ENCODE measurements at regions not wholly inside any gene's neighbourhood (a gene's known extent, or its start where the extent isn't known, plus 50 kb on each side); places are given as distances from the start of the nearest gene placed in this dataset.

- CTCF ChIA-PET, result interaction anchor here (1.3 to 2.4 kb wide), 2 partner anchors 11 to 70 kb away, joined by 4 to 8 read pairs; no protein-coding TSS in a partner anchor
- DNase-seq (ENCODE audit: extremely low spot score), result no peak
- POLR2A ChIA-PET, result no interaction called here
- no peak for TF ChIP-seq CTCF (IDR thresholded peaks at IDR 0.05; ENCODE audit: control extremely low read depth, extremely low read depth, low read depth, missing control alignments)
Measured at GRCh38 chr1:172815740-172816139, 156.8 kb downstream of the FASLG start.

GRCh38 chr1:172818841-172819527, 160.1 kb downstream of the FASLG start:
- ChIA-PET CTCF (interaction anchor here (1.2 to 2.1 kb wide), 8 partner anchors 9 to 611 kb away, joined by 3 to 9 read pairs (median 6); no protein-coding TSS in a partner anchor), POLR2A (no interaction called here)
- DNase-seq (ENCODE audit: extremely low spot score), result peak; percentile 78
- TF ChIP-seq CTCF (IDR thresholded peaks at IDR 0.05; ENCODE audit: control extremely low read depth, extremely low read depth, low read depth, missing control alignments), result no peak

- ChIA-PET POLR2A (no interaction called here), CTCF (interaction anchor here (1.0 to 2.1 kb wide), 2 partner anchors 7 to 14 kb away, joined by 3 to 9 read pairs; no protein-coding TSS in a partner anchor)
- DNase-seq (ENCODE audit: extremely low spot score), result no peak
- no peak for TF ChIP-seq CTCF (IDR thresholded peaks at IDR 0.05; ENCODE audit: control extremely low read depth, extremely low read depth, low read depth, missing control alignments)
Measured at GRCh38 chr1:172820475-172821158, 161.7 kb downstream of the FASLG start.

GRCh38 chr1:172821609-172822274, 162.8 kb downstream of the FASLG start:
- DNase-seq (ENCODE audit: extremely low spot score), result no peak
- ChIA-PET CTCF (interaction anchor here (1.0 to 2.3 kb wide), 2 partner anchors 13 to 380 kb away, joined by 3 to 7 read pairs; no protein-coding TSS in a partner anchor), POLR2A (no interaction called here)
- TF ChIP-seq CTCF (IDR thresholded peaks at IDR 0.05; ENCODE audit: control extremely low read depth, extremely low read depth, low read depth, missing control alignments), result no peak

GRCh38 chr1:172822886-172823285, 164.0 kb downstream of the FASLG start:
- ChIA-PET CTCF (interaction anchor here (1.4 to 2.3 kb wide), 2 partner anchors 78 to 379 kb away, joined by 6 to 7 read pairs; no protein-coding TSS in a partner anchor), POLR2A (no interaction called here)
- no peak for TF ChIP-seq CTCF (IDR thresholded peaks at IDR 0.05; ENCODE audit: control extremely low read depth, extremely low read depth, low read depth, missing control alignments)
- no peak for DNase-seq (ENCODE audit: extremely low spot score)

- POLR2A ChIA-PET, result no interaction called here
- DNase-seq (ENCODE audit: extremely low spot score), result no peak
- CTCF ChIA-PET, result interaction anchor here (1.4 to 2.3 kb wide), 2 partner anchors 79 to 378 kb away, joined by 6 to 7 read pairs; no protein-coding TSS in a partner anchor
- TF ChIP-seq CTCF (IDR thresholded peaks at IDR 0.05; ENCODE audit: control extremely low read depth, extremely low read depth, low read depth, missing control alignments), result no peak
Measured at GRCh38 chr1:172823534-172823933, 164.6 kb downstream of the FASLG start.

Data from GM10248 (cell line).